GM18520 (cell line): ENCODE measurements at regions not wholly inside any gene's neighbourhood (a gene's known extent, or its start where the extent isn't known, plus 50 kb on each side); places are given as distances from the start of the nearest gene placed in this dataset.
"Not testable (repeated sequence)": the region's sequence is repeated elsewhere in the genome, so short reads cannot be mapped to it uniquely, and the experiment has no call there.

ENCODE experiments used
- ATAC-seq: cut with Tn5 transposase; IDR thresholded peaks from one replicate; pipeline ENCODE4 v1.9.1; 2021; ENCODE audit not compliant: unreplicated experiment

GRCh38 chr12:97005174-97005573 is 98.1 kb downstream of the NEDD1 start:
- no peak for ATAC-seq

- ATAC-seq: no peak
Observed at GRCh38 chr12:97005646-97006045, 98.6 kb downstream of the NEDD1 start.

GRCh38 chr12:97006585-97006984 is 99.5 kb downstream of the NEDD1 start:
- no peak for ATAC-seq

- ATAC-seq: no peak
Observed at GRCh38 chr12:97016163-97016562, 109.1 kb downstream of the NEDD1 start.

GRCh38 chr12:97017213-97017612 is 110.2 kb downstream of the NEDD1 start:
- no peak for ATAC-seq

- ATAC-seq: no peak
Observed at GRCh38 chr12:97022536-97023230, 115.6 kb downstream of the NEDD1 start.

- no peak for ATAC-seq
Observed at GRCh38 chr12:97024393-97024792, 117.3 kb downstream of the NEDD1 start.

GRCh38 chr12:97026901-97027300 is 119.8 kb downstream of the NEDD1 start:
- ATAC-seq: no peak

- ATAC-seq: no peak
Observed at GRCh38 chr12:97027482-97027881, 120.4 kb downstream of the NEDD1 start.

- ATAC-seq: no peak
Observed at GRCh38 chr12:97038131-97038530, 131.1 kb downstream of the NEDD1 start.

- no peak for ATAC-seq
Observed at GRCh38 chr12:97038834-97039233, 131.8 kb downstream of the NEDD1 start.

GRCh38 chr12:97046901-97047300 is 139.8 kb downstream of the NEDD1 start:
- ATAC-seq: no peak

GRCh38 chr12:97047361-97047760 is 140.3 kb downstream of the NEDD1 start:
- ATAC-seq: no peak

- no peak for ATAC-seq
Observed at GRCh38 chr12:97048421-97049035, 141.5 kb downstream of the NEDD1 start.

GRCh38 chr12:97050509-97050908 is 143.5 kb downstream of the NEDD1 start:
- no peak for ATAC-seq

- ATAC-seq: no peak
Observed at GRCh38 chr12:97051341-97051740, 144.3 kb downstream of the NEDD1 start.

- no peak for ATAC-seq
Observed at GRCh38 chr12:97061171-97061570, 154.1 kb downstream of the NEDD1 start.

- ATAC-seq: no peak
Observed at GRCh38 chr12:97063292-97063935, 156.4 kb downstream of the NEDD1 start.

GRCh38 chr12:97075161-97075933 is 168.3 kb downstream of the NEDD1 start:
- ATAC-seq: no peak

GRCh38 chr12:97075934-97076630 is 169.0 kb downstream of the NEDD1 start:
- ATAC-seq: no peak

- not testable (repeated sequence) for ATAC-seq
Observed at GRCh38 chr12:97076912-97077311, 169.9 kb downstream of the NEDD1 start.
